Keratinocyte (primary cell): ENCODE measurements at regions not wholly inside any gene's neighbourhood (a gene's known extent, or its start where the extent isn't known, plus 50 kb on each side); places are given as distances from the start of the nearest gene placed in this dataset.

Experiments
- CTCF ChIP-seq, 3 experiments: IDR thresholded peaks in 1 of 3; conservative IDR thresholded peaks in 1 of 3; optimal IDR thresholded peaks in 1 of 3; 2 replicates in 2 of 3; 3 replicates in 1 of 3; pipeline versions ENCODE3 to v1.5.1; 2011; ENCODE audit warnings: low read length in 3 of 3, mild to moderate bottlenecking in 3 of 3, moderate library complexity in 2 of 3, control low read depth in 1 of 3, inconsistent platforms in 1 of 3; ENCODE audit not compliant: insufficient read depth in 2 of 3; ENCODE audit errors: extremely low read depth in 1 of 3
- EZH2 ChIP-seq: IDR thresholded peaks from one replicate; pipeline ENCODE4 v1.6.1; 2012; ENCODE audit warnings: inconsistent platforms, mild to moderate bottlenecking, low read length, moderate library complexity

DNA sequence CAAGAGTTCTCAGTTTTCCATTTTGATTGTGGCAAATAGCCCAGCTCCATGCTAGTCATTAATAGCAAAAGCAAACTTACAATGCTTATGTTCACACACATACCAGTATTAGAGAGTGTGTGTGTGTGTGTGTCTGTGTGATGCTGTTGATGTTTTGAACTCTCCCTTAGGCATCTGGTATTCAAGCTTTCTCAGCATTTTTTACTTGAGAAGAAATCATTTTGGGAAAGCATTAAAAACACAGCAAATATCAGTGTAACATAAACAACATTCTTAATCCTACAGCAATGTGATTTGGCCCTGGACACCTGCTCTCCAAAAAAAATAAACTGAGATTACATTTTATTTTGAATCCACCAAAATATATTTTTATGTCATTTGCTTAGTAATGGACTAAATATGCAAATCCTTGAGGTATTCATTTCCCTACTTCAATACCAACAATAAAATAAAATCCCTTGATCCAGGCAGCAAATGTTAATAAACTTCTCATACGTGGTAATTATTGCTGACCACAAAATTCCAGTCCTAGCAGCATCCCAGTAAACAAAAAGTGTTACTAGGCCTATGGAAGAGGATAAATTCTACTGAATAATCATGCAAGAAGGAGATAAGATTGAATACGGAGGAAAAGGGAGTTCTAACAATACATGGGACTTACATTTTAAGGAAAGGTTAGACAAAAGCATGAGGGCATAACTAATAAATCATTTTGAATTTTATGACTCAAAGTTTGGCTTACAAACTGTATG, 249.5 kb upstream of the CLEC14A start:
- TF ChIP-seq CTCF (optimal IDR thresholded peaks at IDR 0.05 in 1 of 3, IDR thresholded peaks at IDR 0.05 in 1 of 3, conservative IDR thresholded peaks at IDR 0.05 in 1 of 3; ENCODE audit: extremely low read depth in 1 of 3, insufficient read depth in 2 of 3, low read length in 3 of 3) (no peak), EZH2 (no peak)
